HCT116 (cell line): ENCODE measurements at regions not wholly inside any gene's neighbourhood (a gene's known extent, or its start where the extent isn't known, plus 50 kb on each side); places are given as distances from the start of the nearest gene placed in this dataset.

Experiments
- ATAC-seq: fragments of 200-7000 bp; cut with Tn5 transposase; 2 replicates; pipeline ENCODE4 v1.9.1; 2020; ENCODE audit warnings: mild to moderate bottlenecking, moderate library complexity
- BruUV-seq: library from RNA; stranded (reverse); fragments of 400-500 nt; replicated peaks from 2 replicates; lab custom pipeline; 2021; lab: Mats Ljungman, UMichigan
- CTCF ChIA-PET: fragments of 300-600 bp; sonication (Branson Sonifier 250); formaldehyde crosslinking; loops from one replicate; lab custom pipeline; 2021; ENCODE audit warnings: antibody characterized with exemption; lab: Charles Lee
- POLR2A ChIA-PET: fragments of 300-600, 350-600 bp; sonication (Branson Sonifier 250); formaldehyde crosslinking; loops from one replicate; lab custom pipeline; 2021; ENCODE audit warnings: antibody characterized with exemption; lab: Charles Lee
- RAD21 ChIA-PET, 2 experiments: fragments of 300-600 bp; sonication (Branson Sonifier 250); formaldehyde crosslinking; loops; one replicate each; lab custom pipeline; 2023; ENCODE audit warnings: low total read pairs in 2 of 2; ENCODE audit not compliant: uncharacterized antibody in 2 of 2, unreplicated experiment in 2 of 2, low non-redundant PET in 1 of 2; lab: Charles Lee
- DNase-seq: peaks from one replicate; pipeline ENCODE4 v3.0.0-alpha.2; 2010; ENCODE audit warnings: low read depth, low spot score
- H2AFZ ChIP-seq: fragments of 200-600 bp; shearing (Covaris generic), sonication (generic); 2 replicates; pipeline ENCODE4 v1.6.1; 2017; ENCODE audit warnings: low read depth, mixed run types, mixed read lengths, antibody characterized with exemption, low read length; ENCODE audit not compliant: poor library complexity, severe bottlenecking
- H3K27ac ChIP-seq: 2 replicates; pipeline ENCODE4 v1.5.1; 2012; ENCODE audit warnings: low read depth, low read length
- H3K27me3 ChIP-seq: fragments of 200-600 bp; sonication (generic); 2 replicates; pipeline ENCODE4 v1.6.1; 2016; ENCODE audit warnings: mixed run types, low read length, mixed read lengths; ENCODE audit not compliant: insufficient read depth
- H3K36me3 ChIP-seq, 2 experiments: fragments of 200-500 bp in 1 of 2; fragments of 200-600 bp in 1 of 2; sonication (Bioruptor generic) in 1 of 2; sonication (generic) in 1 of 2; 2 replicates each; pipeline versions ENCODE4 v1.5.1 to v1.6.1; 2014 to 2016; ENCODE audit warnings: low read length in 2 of 2, inconsistent platforms in 1 of 2, mixed read lengths in 1 of 2, mixed run types in 1 of 2; ENCODE audit not compliant: insufficient read depth in 2 of 2, control insufficient read depth in 1 of 2
- H3K4me1 ChIP-seq, 2 experiments: fragments of 200-600 bp in 1 of 2; sonication (generic) in 1 of 2; 2 replicates each; pipeline versions ENCODE4 v1.5.1 to v1.6.1; 2012 to 2017; ENCODE audit warnings: low read length in 2 of 2, inconsistent platforms in 1 of 2, mild to moderate bottlenecking in 1 of 2, mixed read lengths in 1 of 2, mixed run types in 1 of 2, moderate library complexity in 1 of 2; ENCODE audit not compliant: insufficient read depth in 2 of 2, control insufficient read depth in 1 of 2
- H3K4me2 ChIP-seq: fragments of 200-600 bp; sonication (generic); 2 replicates; pipeline ENCODE4 v1.6.1; 2017; ENCODE audit warnings: mixed run types, low read length, mixed read lengths
- H3K4me3 ChIP-seq, 2 experiments: fragments of 200-600 bp in 1 of 2; sonication (generic) in 1 of 2; replicated peaks in 1 of 2; 2 replicates each; pipeline ENCODE4 v1.5.1; 2011 to 2016; ENCODE audit warnings: low read length in 2 of 2, control low read depth in 1 of 2, low read depth in 1 of 2, mild to moderate bottlenecking in 1 of 2, mixed read lengths in 1 of 2, mixed run types in 1 of 2
- H3K79me2 ChIP-seq: fragments of 200-600 bp; sonication (generic); 2 replicates; pipeline ENCODE4 v1.6.1; 2017; ENCODE audit warnings: mild to moderate bottlenecking, mixed run types, low read length, moderate library complexity, mixed read lengths; ENCODE audit not compliant: insufficient read depth
- H3K9ac ChIP-seq: fragments of 200-600 bp; sonication (generic); 2 replicates; pipeline ENCODE4 v1.6.1; 2016; ENCODE audit warnings: low read length, mixed read lengths
- H3K9me2 ChIP-seq: fragments of 200-600 bp; sonication (generic), shearing (Covaris generic); 2 replicates; pipeline ENCODE4 v1.6.1; 2017; ENCODE audit warnings: mixed run types, mild to moderate bottlenecking, moderate library complexity; ENCODE audit not compliant: insufficient read depth
- H3K9me3 ChIP-seq, 2 experiments: fragments of 200-500 bp in 1 of 2; fragments of 200-600 bp in 1 of 2; sonication (Bioruptor generic) in 1 of 2; sonication (generic) in 1 of 2; 2 replicates each; pipeline ENCODE4 v1.6.1; 2014 to 2017; ENCODE audit warnings: low read length in 2 of 2, mixed read lengths in 2 of 2, inconsistent platforms in 1 of 2, low read depth in 1 of 2, mild to moderate bottlenecking in 1 of 2, mixed run types in 1 of 2, moderate library complexity in 1 of 2; ENCODE audit not compliant: control insufficient read depth in 1 of 2, insufficient read depth in 1 of 2
- H4K20me1 ChIP-seq: fragments of 200-600 bp; sonication (generic), shearing (Covaris generic); 2 replicates; pipeline ENCODE4 v1.6.1; 2017; ENCODE audit warnings: mixed run types, mild to moderate bottlenecking, moderate library complexity; ENCODE audit not compliant: insufficient read depth
- EGR1 ChIP-seq: IDR thresholded peaks from 2 replicates; pipeline ENCODE4 v1.6.1; 2012; ENCODE audit warnings: low read depth
- EZH2phosphoT487 ChIP-seq: fragments of 200-600 bp; IDR thresholded peaks from 2 replicates; pipeline ENCODE4 v1.6.1; 2018; ENCODE audit warnings: antibody characterized with exemption, borderline replicate concordance
- SIN3A ChIP-seq: IDR thresholded peaks from 2 replicates; pipeline ENCODE4 v1.6.1; 2012; ENCODE audit warnings: low read depth
- SP1 ChIP-seq: IDR thresholded peaks from 2 replicates; pipeline ENCODE4 v1.6.1; 2012; ENCODE audit warnings: low read depth
- TCF7L2 ChIP-seq: IDR thresholded peaks from 2 replicates; pipeline ENCODE4 v1.7.0; 2011; ENCODE audit warnings: borderline replicate concordance, inconsistent platforms; ENCODE audit not compliant: insufficient read depth, insufficient read length; ENCODE audit errors: extremely low read depth
- intact Hi-C: fragments of 100-400 bp; cut with micrococcal nuclease; formaldehyde crosslinking; loops from 2 replicates; pipeline ENCODE4 v1.10.0; 2022
- TF ChIP-seq, protein P1 (sequence below): IDR thresholded peaks from 2 replicates; pipeline ENCODE4 v1.6.1; 2012

DNA sequence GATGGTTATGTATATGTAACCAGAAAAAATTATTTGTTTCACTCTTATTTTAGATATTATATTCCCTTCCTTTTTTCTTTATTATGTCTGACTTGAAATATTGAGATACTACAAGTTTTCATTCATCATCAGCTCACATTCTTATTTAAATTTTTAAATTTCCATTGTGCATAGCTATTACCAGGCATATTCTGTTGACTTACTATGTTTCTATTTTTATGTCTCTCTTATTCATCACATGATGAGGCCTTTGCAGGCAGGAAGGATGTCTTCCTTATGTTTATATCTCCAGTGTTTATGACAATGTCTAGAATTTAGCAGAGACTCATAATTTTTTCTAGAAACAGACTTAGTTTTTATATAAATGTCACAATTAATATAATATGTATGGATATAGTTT, 221.9 kb upstream of the KCTD3 start:
- no peaks in the 10 kb centered on the region for H3K4me1 ChIP-seq
- no peak overlapping the region for H2AFZ ChIP-seq
- no peak overlapping the region for H3K4me3 ChIP-seq
- H3K36me3 ChIP-seq: no peaks in the 10 kb centered on the region
- H3K27ac ChIP-seq: no peak overlapping the region
- no peaks in the 10 kb centered on the region for H3K79me2 ChIP-seq
- CTCF ChIA-PET: no interaction called here
- H4K20me1 ChIP-seq: no peaks in the 10 kb centered on the region
- BruUV-seq: no TSS peak
- POLR2A ChIA-PET: no interaction called here
- H3K9me3 ChIP-seq: no peaks in the 10 kb centered on the region
- TF ChIP-seq EGR1: no peak
- TF ChIP-seq EZH2phosphoT487: no peak
- TF ChIP-seq, protein P1, sequence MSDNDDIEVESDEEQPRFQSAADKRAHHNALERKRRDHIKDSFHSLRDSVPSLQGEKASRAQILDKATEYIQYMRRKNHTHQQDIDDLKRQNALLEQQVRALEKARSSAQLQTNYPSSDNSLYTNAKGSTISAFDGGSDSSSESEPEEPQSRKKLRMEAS: no peak
- intact Hi-C loops: no loop called here
- ATAC-seq (no peak), DNase-seq (no peak)
- H3K9me2 ChIP-seq: no peaks in the 10 kb centered on the region
- no peaks in the 10 kb centered on the region for H3K27me3 ChIP-seq
- no peak overlapping the region for H3K4me2 ChIP-seq
- H3K9ac ChIP-seq: no peak overlapping the region
- RAD21 ChIA-PET: no interaction called here

DNA sequence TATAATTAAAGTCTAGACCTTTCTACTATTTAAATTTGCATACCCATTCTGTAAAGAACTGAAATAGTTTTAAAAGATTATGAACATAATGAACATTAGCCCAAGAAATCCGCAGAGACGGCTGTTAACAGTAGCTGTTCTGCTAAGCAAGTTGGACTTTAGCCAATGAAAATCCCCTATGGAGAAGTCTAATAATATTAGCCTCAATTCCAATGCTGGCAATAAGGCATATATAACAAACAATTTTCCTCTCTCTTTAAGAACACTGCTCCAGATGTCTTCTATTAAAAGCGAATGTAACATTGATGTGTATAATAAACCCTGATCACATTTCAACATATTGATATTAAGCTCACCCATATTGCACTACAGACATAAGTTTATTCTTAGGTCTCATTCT, 221.3 kb upstream of the KCTD3 start:
- H4K20me1 ChIP-seq: no peaks in the 10 kb centered on the region
- H3K79me2 ChIP-seq: no peaks in the 10 kb centered on the region
- no peak overlapping the region for H3K27ac ChIP-seq
- intact Hi-C loops: no loop called here
- no peak overlapping the region for H3K4me3 ChIP-seq
- ATAC-seq (no peak), DNase-seq (no peak)
- BruUV-seq: no TSS peak
- H3K4me1 ChIP-seq: no peaks in the 10 kb centered on the region
- H3K9me2 ChIP-seq: no peaks in the 10 kb centered on the region
- no peak overlapping the region for H2AFZ ChIP-seq
- H3K4me2 ChIP-seq: no peak overlapping the region
- POLR2A ChIA-PET: no interaction called here
- RAD21 ChIA-PET: no interaction called here
- H3K9me3 ChIP-seq: no peaks in the 10 kb centered on the region
- TF ChIP-seq SIN3A (no peak), TCF7L2 (no peak), SP1 (no peak)
- CTCF ChIA-PET: no interaction called here
- H3K9ac ChIP-seq: no peak overlapping the region
- H3K36me3 ChIP-seq: no peaks in the 10 kb centered on the region
- no peaks in the 10 kb centered on the region for H3K27me3 ChIP-seq
